Ectodermal cell (in vitro differentiated cells): ENCODE measurements at regions not wholly inside any gene's neighbourhood (a gene's known extent, or its start where the extent isn't known, plus 50 kb on each side); places are given as distances from the start of the nearest gene placed in this dataset.
"Not testable (repeated sequence)": the region's sequence is repeated elsewhere in the genome, so short reads cannot be mapped to it uniquely, and the experiment has no call there.

Source experiments
- H3K27ac ChIP-seq: 2 replicates; pipeline ENCODE4 v1.7.0; 2013; ENCODE audit warnings: mild to moderate bottlenecking, low read depth, low read length; ENCODE audit not compliant: insufficient read depth, poor library complexity, severe bottlenecking
- H3K27me3 ChIP-seq: 2 replicates; pipeline ENCODE4 v1.7.0; 2013; ENCODE audit warnings: mild to moderate bottlenecking, low read length; ENCODE audit not compliant: insufficient read depth, control insufficient read depth, poor library complexity, severe bottlenecking
- H3K36me3 ChIP-seq: one replicate; pipeline ENCODE4 v1.7.0; 2013; ENCODE audit warnings: low read length; ENCODE audit not compliant: control insufficient read depth, insufficient read depth
- H3K4me1 ChIP-seq: one replicate; pipeline ENCODE4 v1.7.0; 2013; ENCODE audit warnings: low read length; ENCODE audit not compliant: control insufficient read depth, insufficient read depth
- H3K4me3 ChIP-seq: 2 replicates; pipeline ENCODE4 v1.7.0; 2013; ENCODE audit warnings: low read depth, low read length, control low read depth; ENCODE audit not compliant: insufficient read depth
- H3K9me3 ChIP-seq: 2 replicates; pipeline ENCODE4 v1.7.0; 2013; ENCODE audit warnings: mild to moderate bottlenecking, low read length, moderate library complexity; ENCODE audit not compliant: control insufficient read depth
- WGBS, 2 experiments: methylation state at CpG; one replicate each; pipeline ENCODE4 v1.1.7; 2013; ENCODE audit warnings: missing lambda C conversion rate in 2 of 2; 5-methylcytosine and 5-hydroxymethylcytosine counted together

GRCh38 chr10:21041763-21042458 is 144.8 kb upstream of the NEBL start:
- Histone ChIP-seq H3K9me3 (no peaks in the 10 kb centered on the region), H3K27ac (no peak overlapping the region), H3K27me3 (no peaks in the 10 kb centered on the region), H3K4me3 (no peak overlapping the region), H3K36me3 (no peaks in the 10 kb centered on the region), H3K4me1 (peaks cover 3% of the 10 kb centered on the region)
- 96 to 97% methylated on average over 9 to 10 of the region's 10 CpGs for WGBS, 2 experiments

- no peak overlapping the region for H3K4me3 ChIP-seq
- H3K36me3 ChIP-seq = no peaks in the 10 kb centered on the region
- no peaks in the 10 kb centered on the region for H3K27me3 ChIP-seq
- peaks cover 3% of the 10 kb centered on the region for H3K4me1 ChIP-seq
- WGBS, 2 experiments = 94 to 97% methylated on average over 3 of the region's 3 CpGs
- H3K27ac ChIP-seq = no peak overlapping the region
- H3K9me3 ChIP-seq = no peaks in the 10 kb centered on the region
These were observed 142.6 kb upstream of the NEBL start for GRCh38 chr10:21039721-21040120.

GRCh38 chr10:21036757-21037156 is 139.6 kb upstream of the NEBL start:
- Histone ChIP-seq H3K36me3 (no peaks in the 10 kb centered on the region), H3K27me3 (no peaks in the 10 kb centered on the region), H3K4me1 (no peaks in the 10 kb centered on the region), H3K4me3 (no peak overlapping the region), H3K9me3 (no peaks in the 10 kb centered on the region), H3K27ac (no peak overlapping the region)
- 75 to 76% methylated on average over 5 of the region's 5 CpGs for WGBS, 2 experiments

- H3K4me3 ChIP-seq, H3K4me1 ChIP-seq, H3K9me3 ChIP-seq, H3K36me3 ChIP-seq, H3K27ac ChIP-seq, H3K27me3 ChIP-seq: not testable (repeated sequence)
- WGBS, 2 experiments = 92 to 94% methylated on average over 3 of the region's 3 CpGs
These were observed 137.7 kb upstream of the NEBL start for GRCh38 chr10:21034770-21035169.

GRCh38 chr10:21034241-21034640 is 137.1 kb upstream of the NEBL start:
- H3K4me1 ChIP-seq = no peaks in the 10 kb centered on the region
- H3K27ac ChIP-seq = no peak overlapping the region
- 44 to 49% methylated on average over 2 of the region's 2 CpGs for WGBS, 2 experiments
- H3K36me3 ChIP-seq = no peaks in the 10 kb centered on the region
- no peak overlapping the region for H3K4me3 ChIP-seq
- H3K9me3 ChIP-seq = no peaks in the 10 kb centered on the region
- no peaks in the 10 kb centered on the region for H3K27me3 ChIP-seq

- Histone ChIP-seq H3K4me3 (no peak overlapping the region), H3K36me3 (no peaks in the 10 kb centered on the region), H3K4me1 (no peaks in the 10 kb centered on the region), H3K27me3 (no peaks in the 10 kb centered on the region), H3K27ac (no peak overlapping the region), H3K9me3 (no peaks in the 10 kb centered on the region)
- 64 to 75% methylated on average over 7 to 10 of the region's 12 CpGs for WGBS, 2 experiments
These were observed 135.6 kb upstream of the NEBL start for GRCh38 chr10:21032587-21033319.

- no peaks in the 10 kb centered on the region for H3K4me1 ChIP-seq
- H3K27ac ChIP-seq = no peak overlapping the region
- WGBS, 2 experiments = 88 to 92% methylated on average over 7 of the region's 7 CpGs
- no peaks in the 10 kb centered on the region for H3K36me3 ChIP-seq
- no peaks in the 10 kb centered on the region for H3K27me3 ChIP-seq
- H3K9me3 ChIP-seq = no peaks in the 10 kb centered on the region
- H3K4me3 ChIP-seq = no peak overlapping the region
These were observed 134.2 kb upstream of the NEBL start for GRCh38 chr10:21031232-21031795.

GRCh38 chr10:21030091-21030490 is 133.0 kb upstream of the NEBL start:
- Histone ChIP-seq H3K27me3 (no peaks in the 10 kb centered on the region), H3K4me1 (no peaks in the 10 kb centered on the region), H3K36me3 (no peaks in the 10 kb centered on the region), H3K27ac (no peak overlapping the region), H3K4me3 (no peak overlapping the region), H3K9me3 (no peaks in the 10 kb centered on the region)
- 94% methylated on average over 10 of the region's 10 CpGs for WGBS, 2 experiments

GRCh38 chr10:21022821-21023220 is 125.7 kb upstream of the NEBL start:
- 96 to 98% methylated on average over 3 of the region's 3 CpGs for WGBS, 2 experiments
- H3K9me3 ChIP-seq = no peaks in the 10 kb centered on the region

GRCh38 chr10:21021843-21022594 is 124.9 kb upstream of the NEBL start:
- Histone ChIP-seq H3K27ac (no peak overlapping the region), H3K4me3 (no peak overlapping the region), H3K36me3 (no peaks in the 10 kb centered on the region), H3K4me1 (no peaks in the 10 kb centered on the region), H3K27me3 (no peaks in the 10 kb centered on the region), H3K9me3 (no peaks in the 10 kb centered on the region)
- WGBS, 2 experiments = 90 to 91% methylated on average over 15 of the region's 15 CpGs

More at GRCh38 chr10:21022821-21023220, 125.7 kb upstream of the NEBL start:
- Histone ChIP-seq H3K27ac (no peak overlapping the region), H3K4me3 (no peak overlapping the region), H3K4me1 (no peaks in the 10 kb centered on the region), H3K27me3 (no peaks in the 10 kb centered on the region), H3K36me3 (no peaks in the 10 kb centered on the region)
